Activated gamma-delta T cell treated with anti-CD3 and anti-CD28 coated beads, Interleukin-2, amount 50 U/mL, for 16 hours (primary cell): ENCODE measurements at regions not wholly inside any gene's neighbourhood (a gene's known extent, or its start where the extent isn't known, plus 50 kb on each side); places are given as distances from the start of the nearest gene placed in this dataset.

Source experiments
- DNase-seq: peaks from one replicate; pipeline ENCODE4 v3.0.0-alpha.2; 2020; ENCODE audit warnings: low read depth

DNA sequence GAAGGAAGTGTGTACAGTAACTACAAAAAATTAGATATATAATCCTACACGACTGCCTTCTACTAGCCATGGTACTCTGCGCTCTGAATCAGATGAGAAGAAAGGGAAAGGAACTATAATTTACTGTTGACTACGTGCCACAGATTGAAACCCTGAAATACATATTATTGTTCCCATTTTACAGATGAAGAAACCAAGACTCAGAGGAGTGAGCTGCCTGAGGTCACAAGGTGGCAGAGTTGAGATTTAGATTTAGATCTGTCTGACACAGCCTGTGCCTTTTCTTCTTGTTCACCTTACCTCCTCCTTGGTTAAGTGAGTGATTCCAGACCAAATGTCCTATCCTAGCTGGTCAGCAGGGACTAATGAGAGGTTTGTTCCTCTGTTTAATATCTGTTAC, 61.6 kb upstream of the OR4E1 start:
- DNase-seq, result no peak

GRCh38 chr14:21734457-21735074, 60.9 kb upstream of the OR4E1 start:
- no peak for DNase-seq

DNA sequence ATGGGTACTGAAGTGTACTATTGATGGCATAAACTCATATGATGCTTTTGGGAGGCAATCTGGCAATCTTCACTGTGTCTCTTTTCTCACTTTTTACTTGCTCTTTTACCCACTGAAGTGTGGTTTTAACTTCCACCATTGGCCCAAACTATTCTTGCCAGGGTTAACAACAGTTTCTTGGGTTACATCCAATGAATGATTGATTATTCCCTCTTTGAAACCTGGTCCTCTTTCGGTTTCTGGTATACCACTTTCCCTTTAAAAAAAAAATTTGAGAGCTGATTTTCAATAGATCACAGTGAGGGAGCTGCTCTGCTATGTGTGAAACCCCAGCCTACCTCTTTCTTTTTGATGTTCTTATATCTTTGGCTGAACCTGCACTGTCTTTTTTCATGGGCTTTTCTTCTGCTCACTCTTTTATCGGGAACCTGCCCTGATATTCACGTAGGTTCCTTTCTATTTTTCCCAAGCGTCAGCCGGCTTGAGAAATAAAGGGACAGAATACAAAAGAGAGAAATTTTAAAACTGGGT, 56.1 kb upstream of the OR4E1 start:
- no peak for DNase-seq

GRCh38 chr14:21725250-21725649, 51.6 kb upstream of the OR4E1 start:
- DNase-seq, result no peak

DNA sequence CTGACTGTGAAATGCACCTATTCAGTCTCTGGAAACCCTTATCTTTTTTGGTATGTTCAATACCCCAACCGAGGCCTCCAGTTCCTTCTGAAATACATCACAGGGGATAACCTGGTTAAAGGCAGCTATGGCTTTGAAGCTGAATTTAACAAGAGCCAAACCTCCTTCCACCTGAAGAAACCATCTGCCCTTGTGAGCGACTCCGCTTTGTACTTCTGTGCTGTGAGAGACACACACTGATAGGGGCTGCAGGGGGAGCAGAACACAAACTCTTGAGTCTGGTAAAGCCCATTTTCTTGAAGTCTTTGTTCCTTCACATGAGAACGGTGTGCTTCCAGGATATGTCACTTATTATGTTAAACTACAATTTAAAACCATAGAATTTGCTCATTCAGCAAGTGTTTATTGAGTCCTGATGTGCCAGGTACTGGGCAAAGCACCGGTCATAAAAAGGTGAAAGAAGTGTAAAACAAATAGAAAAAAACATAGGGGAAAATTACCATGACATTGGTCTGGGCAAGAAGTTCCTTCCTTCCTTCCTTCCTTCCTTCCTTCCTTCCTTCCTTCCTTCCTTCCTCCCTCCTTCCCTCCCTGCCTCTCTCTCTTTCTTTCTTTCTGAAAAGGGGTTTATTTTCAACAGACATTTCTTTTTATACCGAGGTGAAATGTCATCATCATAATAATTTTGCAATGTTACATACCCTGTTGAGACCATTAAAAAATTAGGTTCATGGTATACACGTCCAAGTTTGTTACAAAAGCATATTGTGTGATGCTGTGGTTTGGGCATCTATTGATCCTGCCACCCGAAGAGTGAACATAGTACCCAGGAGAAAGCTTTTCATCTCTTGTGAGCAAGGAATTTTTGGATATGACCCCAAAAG, 50.7 kb upstream of the OR4E1 start:
- no peak for DNase-seq

DNA sequence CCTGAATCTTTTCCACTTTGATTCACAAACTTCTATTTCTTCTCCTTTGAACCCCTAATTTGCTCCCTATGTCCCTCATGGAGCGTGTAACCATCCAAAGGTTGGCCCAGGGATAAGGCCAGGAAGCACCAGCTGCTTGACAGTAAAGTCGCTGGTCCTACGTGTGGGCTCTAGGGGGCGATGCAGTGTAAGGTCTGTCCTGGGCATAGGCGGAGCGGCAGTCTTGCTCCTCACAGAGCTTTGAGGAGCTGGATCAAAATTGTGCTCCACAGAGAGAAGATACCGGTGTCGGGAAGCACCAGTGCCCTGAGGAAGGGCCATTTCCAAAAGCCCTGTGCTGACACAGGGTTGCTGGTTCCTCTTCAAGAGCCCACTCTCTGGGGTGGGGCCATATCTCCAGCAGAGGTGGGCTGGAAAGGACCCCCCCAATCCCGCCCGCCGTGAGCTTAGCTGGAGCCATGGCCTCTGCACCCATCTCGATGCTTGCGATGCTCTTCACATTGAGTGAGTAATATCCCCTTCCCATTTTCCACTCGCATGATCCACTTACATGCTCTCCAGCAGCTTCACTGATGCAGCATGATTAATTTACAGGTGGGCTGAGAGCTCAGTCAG, 49.9 kb upstream of the OR4E1 start:
- no peak for DNase-seq
